ENCODE measurements at regions not wholly inside any gene's neighbourhood (a gene's known extent, or its start where the extent isn't known, plus 50 kb on each side); places are given as distances from the start of the nearest gene placed in this dataset.
"Not testable (repeated sequence)": the region's sequence is repeated elsewhere in the genome, so short reads cannot be mapped to it uniquely, and the experiment has no call there.

DNA sequence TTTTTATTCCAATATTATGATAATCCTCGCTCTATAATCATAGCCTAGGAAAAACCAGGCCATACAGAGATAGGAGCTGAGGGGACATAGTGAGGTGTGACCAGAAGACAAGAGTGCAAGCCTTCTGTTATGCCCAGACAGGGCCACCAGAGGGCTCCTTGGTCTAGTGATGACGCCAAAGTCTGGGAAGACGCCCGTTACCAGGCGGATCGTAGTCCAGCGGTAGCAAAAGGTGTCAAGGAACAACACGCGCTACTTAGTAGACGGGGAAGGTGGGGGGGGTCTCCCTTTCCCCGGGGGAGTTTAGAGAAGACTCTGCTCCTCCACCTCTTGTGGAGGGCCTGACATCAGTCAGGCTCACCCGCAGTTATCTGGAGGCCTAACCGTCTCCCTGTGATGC is 253.8 kb upstream of the RGPD4 start:
- not testable (repeated sequence) for TF ChIP-seq POLR2AphosphoS5 (IDR thresholded peaks at IDR 0.05; ENCODE audit: borderline replicate concordance, low read depth, low read length); EZH2 (IDR thresholded peaks at IDR 0.05)
